Transverse colon (tissue), 4 donors: ENCODE measurements at regions not wholly inside any gene's neighbourhood (a gene's known extent, or its start where the extent isn't known, plus 50 kb on each side); places are given as distances from the start of the nearest gene placed in this dataset.

ENCODE experiments used
- DNase-seq: peaks from one replicate; pipeline ENCODE4 v3.0.0-alpha.2; 2019
- H3K27ac ChIP-seq, 4 donors: fragments of 200-600 bp; sonication (generic); 2 replicates each; pipeline ENCODE4 v1.5.1; 2016 to 2018; ENCODE audit warnings: inconsistent platforms in 4 of 4
- H3K27me3 ChIP-seq: fragments of 200-600 bp; sonication (generic); 2 replicates; pipeline ENCODE4 v1.5.1; 2017; ENCODE audit warnings: inconsistent platforms
- H3K36me3 ChIP-seq, 4 donors: fragments of 200-600 bp; sonication (generic); 2 replicates each; pipeline ENCODE4 v1.5.1; 2017 to 2019; ENCODE audit warnings: inconsistent platforms in 4 of 4
- H3K4me1 ChIP-seq, 4 donors: fragments of 200-600 bp; sonication (generic); 2 replicates each; pipeline ENCODE4 v1.5.1; 2017 to 2020; ENCODE audit warnings: inconsistent platforms in 4 of 4
- H3K4me3 ChIP-seq, 4 donors: fragments of 200-600 bp; sonication (generic); 1 replicate in 1 of 4; 2 replicates in 3 of 4; pipeline versions ENCODE4 v1.5.1 to v1.6.1; 2017 to 2019; ENCODE audit warnings: inconsistent platforms in 4 of 4
- H3K9me3 ChIP-seq, 2 donors: fragments of 200-600 bp; sonication (generic); 2 replicates each; pipeline ENCODE4 v1.5.1; 2017 to 2019; ENCODE audit warnings: inconsistent platforms in 2 of 2
- CTCF ChIP-seq, 5 experiments: fragments of 200-600 bp in 3 of 5; fragments of 450-650 bp in 2 of 5; sonication (generic) in 3 of 5; IDR thresholded peaks; 1 replicate in 2 of 5; 2 replicates in 3 of 5; pipeline ENCODE4 v1.5.1; 2016 to 2017; ENCODE audit warnings: antibody characterized with exemption in 5 of 5, inconsistent platforms in 3 of 5, mild to moderate bottlenecking in 2 of 5, moderate library complexity in 1 of 5
- EP300 ChIP-seq: sonication (generic); formaldehyde crosslinking; IDR thresholded peaks from one replicate; pipeline ENCODE4 v1.6.1; 2017; ENCODE audit warnings: antibody characterized with exemption, low read depth
- POLR2A ChIP-seq: fragments of 450-650 bp; IDR thresholded peaks from one replicate; pipeline ENCODE4 v1.6.1; 2016; ENCODE audit warnings: antibody characterized with exemption, mild to moderate bottlenecking, moderate library complexity
- POLR2AphosphoS5 ChIP-seq, 3 donors: sonication (generic); formaldehyde crosslinking; IDR thresholded peaks; one replicate each; pipeline ENCODE4 v1.6.1; 2016; ENCODE audit warnings: antibody characterized with exemption in 3 of 3
- WGBS, 2 donors: methylation state at CpG; one replicate each; pipeline ENCODE4 v1.1.5; 2018; ENCODE audit warnings: low coverage in 1 of 2; 5-methylcytosine and 5-hydroxymethylcytosine counted together
- in situ Hi-C, 4 donors: fragments of 200-750 bp; cut with MboI; loops; one replicate each; pipeline versions ENCODE4 v1.15.0 to v1.15.1; 2017; ENCODE audit warnings: low sequenced_read_pairs in 3 of 4, low pct_ligation_motif_present in 1 of 4, low pct_unique_long_range_greater_than_20kb in 1 of 4
- intact Hi-C: fragments of 100-400 bp; cut with DNase I; formaldehyde crosslinking; loops from one replicate; pipeline ENCODE4 v1.15.1; 2023; ENCODE audit warnings: low total_unique reads

DNA sequence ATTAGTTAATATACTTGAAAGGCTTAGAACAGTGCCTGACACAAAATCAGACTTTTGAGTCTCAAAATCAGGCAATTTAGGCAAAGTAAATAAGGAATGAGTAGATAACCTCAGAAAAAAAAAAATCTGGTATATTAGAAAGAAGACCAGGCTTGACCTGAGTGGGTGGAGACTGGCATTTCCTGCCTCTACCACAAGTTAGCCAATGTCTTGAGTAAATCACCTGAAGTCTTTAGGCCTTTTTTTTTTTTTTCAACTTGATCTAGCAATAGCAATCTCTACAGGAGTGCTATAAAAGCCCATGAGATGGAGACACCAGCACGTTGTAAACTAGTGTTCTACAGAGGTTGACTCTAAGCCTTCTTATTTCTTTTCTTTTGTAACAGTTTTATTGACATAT lies 104.2 kb upstream of the RASEF start:
- intact Hi-C loops: no loop called here
- WGBS, 2 donors: 29 to 38% methylated on average over 1 of the region's 1 CpG
- Histone ChIP-seq H3K27me3 (no peaks in the 10 kb centered on the region), H3K4me3 (no peak overlapping the region), H3K36me3 (no peaks in the 10 kb centered on the region), H3K9me3 (peaks cover 0 to 3% of the 10 kb centered on the region in 2 donors), H3K27ac (no peak overlapping the region), H3K4me1 (peaks cover 0 to 8% (median 0%) of the 10 kb centered on the region in 4 donors)
- in situ Hi-C loops: no loop called here
- no peak for TF ChIP-seq POLR2A
- TF ChIP-seq CTCF (IDR thresholded peaks at IDR 0.05): no peak
- TF ChIP-seq POLR2AphosphoS5 (IDR thresholded peaks at IDR 0.05): no peak
- no peak for TF ChIP-seq EP300
- no peak for DNase-seq

GRCh38 chr9:83166372-83166771 lies 103.4 kb upstream of the RASEF start:
- in situ Hi-C loops: no loop called here
- peaks cover 0 to 8% (median 0%) of the 10 kb centered on the region in 4 donors for H3K4me1 ChIP-seq
- WGBS, 2 donors: 27 to 59% methylated on average over 3 to 5 of the region's 5 CpGs
- no peaks in the 10 kb centered on the region for H3K27me3 ChIP-seq
- no peaks in the 10 kb centered on the region for H3K36me3 ChIP-seq
- intact Hi-C loops: no loop called here
- H3K27ac ChIP-seq: no peak overlapping the region
- peaks cover 0 to 3% of the 10 kb centered on the region in 2 donors for H3K9me3 ChIP-seq
- no peak overlapping the region for H3K4me3 ChIP-seq
- peak; percentile 55 for DNase-seq
- no peak for TF ChIP-seq CTCF (IDR thresholded peaks at IDR 0.05)
- TF ChIP-seq POLR2AphosphoS5 (IDR thresholded peaks at IDR 0.05): no peak
- TF ChIP-seq POLR2A: no peak
- TF ChIP-seq EP300: no peak

DNA sequence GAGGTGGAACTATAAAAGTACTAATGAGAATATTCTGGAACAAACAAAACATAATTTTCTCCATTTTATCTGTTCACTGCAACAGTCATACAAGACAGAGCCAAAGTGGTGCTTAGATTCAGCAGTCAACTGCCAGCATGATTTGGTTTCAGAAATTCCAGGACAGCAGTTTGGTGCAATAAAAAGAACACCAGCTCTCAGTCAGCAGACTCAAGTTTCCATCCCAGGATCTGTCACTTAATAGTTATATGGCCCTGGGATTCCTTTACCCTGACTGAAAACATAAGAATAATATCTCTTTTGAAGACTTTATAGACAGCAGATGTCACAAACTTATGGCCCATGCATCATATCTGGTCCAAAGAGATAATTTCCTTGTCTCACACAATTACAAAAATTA lies 92.8 kb upstream of the RASEF start:
- H3K4me1 ChIP-seq: no peaks in the 10 kb centered on the region
- in situ Hi-C loops (no loop called here), intact Hi-C loops (no loop called here)
- H3K9me3 ChIP-seq: no peaks in the 10 kb centered on the region
- no peaks in the 10 kb centered on the region for H3K36me3 ChIP-seq
- H3K27ac ChIP-seq: no peak overlapping the region
- H3K27me3 ChIP-seq: no peaks in the 10 kb centered on the region
- TF ChIP-seq POLR2AphosphoS5 (IDR thresholded peaks at IDR 0.05): no peak
- TF ChIP-seq POLR2A: no peak
- TF ChIP-seq EP300: no peak
- no peak for TF ChIP-seq CTCF (IDR thresholded peaks at IDR 0.05)
- H3K4me3 ChIP-seq: no peak overlapping the region
- no peak for DNase-seq

DNA sequence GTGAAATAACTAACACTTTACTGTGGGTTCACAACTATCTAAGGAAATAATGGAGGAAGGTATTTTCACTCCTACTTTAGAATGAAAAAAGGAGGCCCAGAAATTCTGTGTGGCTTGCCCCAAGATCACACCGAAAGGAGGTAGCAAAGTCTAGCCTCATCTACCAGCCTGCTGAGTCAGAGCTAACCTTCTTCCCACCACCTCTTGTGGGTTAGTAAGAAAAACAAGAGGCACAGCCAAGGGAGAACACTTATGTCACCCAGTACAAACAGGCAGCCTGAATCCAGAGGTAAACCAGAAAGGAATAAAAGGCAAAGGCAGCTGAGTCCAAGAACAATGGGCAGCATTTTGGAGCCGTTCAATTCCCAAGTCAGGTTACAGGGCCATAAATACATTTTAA lies 91.9 kb upstream of the RASEF start:
- H3K36me3 ChIP-seq: no peaks in the 10 kb centered on the region
- intact Hi-C loops (no loop called here), in situ Hi-C loops (no loop called here)
- 78 to 83% methylated on average over 2 of the region's 2 CpGs for WGBS, 2 donors
- no peaks in the 10 kb centered on the region for H3K4me1 ChIP-seq
- H3K9me3 ChIP-seq: no peaks in the 10 kb centered on the region
- no peak overlapping the region for H3K4me3 ChIP-seq
- TF ChIP-seq POLR2A (no peak), CTCF (IDR thresholded peaks at IDR 0.05) (no peak), EP300 (no peak), POLR2AphosphoS5 (IDR thresholded peaks at IDR 0.05) (no peak)
- no peak overlapping the region for H3K27ac ChIP-seq
- no peak for DNase-seq
- H3K27me3 ChIP-seq: no peaks in the 10 kb centered on the region
